ENCODE measurements at regions not wholly inside any gene's neighbourhood (a gene's known extent, or its start where the extent isn't known, plus 50 kb on each side); places are given as distances from the start of the nearest gene placed in this dataset.
A peak's percentile ranks its signal among the peaks of the same experiment; 100 is the strongest.

- TF ChIP-seq NR1H2 (CRISPR knock-in tag; IDR thresholded peaks at IDR 0.05; ENCODE audit: borderline replicate concordance, low read depth) (peak; percentile 64; the same call in 1 of the 2 replicates), KMT2A (CRISPR knock-in tag; IDR thresholded peaks at IDR 0.05) (peak; percentile 89), ZNF800 (CRISPR knock-in tag; IDR thresholded peaks at IDR 0.05) (0 out of 2 replicates have a peak, but pooled peaks have one; percentile 18), ZNF761 (CRISPR knock-in tag; conservative IDR thresholded peaks at IDR 0.05) (peak; percentile 73), KAT8 (CRISPR knock-in tag; IDR thresholded peaks at IDR 0.05) (peak; percentile 92), ZBTB37 (CRISPR knock-in tag; IDR thresholded peaks at IDR 0.05) (0 out of 2 replicates have a peak, but pooled peaks have one; percentile 66), PBX3 (CRISPR knock-in tag; IDR thresholded peaks at IDR 0.05; ENCODE audit: borderline replicate concordance) (no peak), ZBTB3 (CRISPR knock-in tag; IDR thresholded peaks at IDR 0.05; ENCODE audit: borderline replicate concordance, low read depth) (peak; percentile 95; the same call in 1 of the 2 replicates), NFIC (IDR thresholded peaks at IDR 0.05; ENCODE audit: low read length) (peak; percentile 80), HIVEP1 (CRISPR knock-in tag; IDR thresholded peaks at IDR 0.05) (peak; percentile 86), ZNF724P (CRISPR knock-in tag; IDR thresholded peaks at IDR 0.05; ENCODE audit: borderline replicate concordance) (peak; percentile 94; the same call in 1 of the 2 replicates), NCOA1 (CRISPR knock-in tag; IDR thresholded peaks at IDR 0.05) (no peak), MTF1 (CRISPR knock-in tag; IDR thresholded peaks at IDR 0.05) (no peak), GLMP (CRISPR knock-in tag; IDR thresholded peaks at IDR 0.05; ENCODE audit: borderline replicate concordance) (no peak; the same call in 1 of the 2 replicates), ZNF276 (CRISPR knock-in tag; IDR thresholded peaks at IDR 0.05; ENCODE audit: low read depth) (peak; percentile 85), DMAP1 (CRISPR knock-in tag; IDR thresholded peaks at IDR 0.05) (peak; percentile 86; the same call in 1 of the 2 replicates), MNT (IDR thresholded peaks at IDR 0.05) (no peak), ZNF292 (CRISPR knock-in tag; IDR thresholded peaks at IDR 0.05; ENCODE audit: borderline replicate concordance, low read depth) (peak; percentile 100), NFE2L1 (CRISPR knock-in tag; IDR thresholded peaks at IDR 0.05; ENCODE audit: borderline replicate concordance) (0 out of 2 replicates have a peak, but pooled peaks have one; percentile 16), NFE2L2 (IDR thresholded peaks at IDR 0.05; ENCODE audit: low read length) (no peak)
These were observed 66.4 kb upstream of the NEDD9 start (continued) for GRCh38 chr6:11298651-11299420.

All from HepG2 (cell line).